Kidney (tissue), 13 donors: ENCODE measurements at regions not wholly inside any gene's neighbourhood (a gene's known extent, or its start where the extent isn't known, plus 50 kb on each side); places are given as distances from the start of the nearest gene placed in this dataset.
A peak's percentile ranks its signal among the peaks of the same experiment; 100 is the strongest.
"Not testable (repeated sequence)": the region's sequence is repeated elsewhere in the genome, so short reads cannot be mapped to it uniquely, and the experiment has no call there.

Experiments
- DNase-seq, 5 donors: peaks; one replicate each; pipeline ENCODE4 v3.0.0-alpha.2; 2013 to 2020
- FAIRE-seq: peaks from 2 replicates; lab custom pipeline; 2012; peaks lifted over from hg19 to GRCh38; lab: Jason Lieb, UNC
- H3K27ac ChIP-seq, 2 donors: one replicate each; pipeline ENCODE4 v1.7.0; 2013; ENCODE audit warnings: low read depth in 2 of 2, low read length in 2 of 2, inconsistent platforms in 1 of 2
- H3K27me3 ChIP-seq: one replicate; pipeline ENCODE4 v1.7.1; 2013; ENCODE audit warnings: low read length, inconsistent platforms; ENCODE audit not compliant: control insufficient read depth, insufficient read depth
- H3K36me3 ChIP-seq, 3 donors: one replicate each; pipeline versions ENCODE4 v1.7.0 to v1.7.1; 2013; ENCODE audit warnings: low read length in 3 of 3, control low read depth in 1 of 3, inconsistent platforms in 1 of 3; ENCODE audit not compliant: insufficient read depth in 3 of 3, control insufficient read depth in 2 of 3
- H3K4me1 ChIP-seq, 3 donors: one replicate each; pipeline versions ENCODE4 v1.7.0 to v1.7.1; 2013; ENCODE audit warnings: low read length in 3 of 3, inconsistent platforms in 1 of 3, low read depth in 1 of 3; ENCODE audit not compliant: control insufficient read depth in 2 of 3, insufficient read depth in 2 of 3
- H3K4me3 ChIP-seq, 3 donors: one replicate each; pipeline versions ENCODE4 v1.7.0 to v1.8.1; 2013; ENCODE audit warnings: low read length in 3 of 3, control low read depth in 1 of 3, inconsistent platforms in 1 of 3
- H3K9ac ChIP-seq, 3 donors: one replicate each; pipeline versions ENCODE4 v1.7.0 to v1.7.1; 2013; ENCODE audit warnings: low read length in 3 of 3, control low read depth in 1 of 3, inconsistent platforms in 1 of 3
- H3K9me3 ChIP-seq, 3 donors: one replicate each; pipeline versions ENCODE4 v1.7.0 to v1.7.1; 2013; ENCODE audit warnings: low read length in 3 of 3, control low read depth in 1 of 3, inconsistent platforms in 1 of 3; ENCODE audit not compliant: control insufficient read depth in 2 of 3, insufficient read depth in 1 of 3
- intact Hi-C: fragments of 100-400 bp; cut with DNase I; formaldehyde crosslinking; loops from one replicate; pipeline ENCODE4 v1.11.1; 2022
- TF ChIP-seq, protein P1 (sequence below): IDR thresholded peaks from 3 replicates; pipeline ENCODE4 v1.5.1; 2012; ENCODE audit warnings: mild to moderate bottlenecking, moderate library complexity, borderline replicate concordance; ENCODE audit not compliant: insufficient read depth; ENCODE audit errors: extremely low read depth
- donor health status: control.
- donor health status: control.
- donor health status: control.
- donor health status: control.
- donor health status: control.
- donor health status: DM: yes; HTN: yes; CAD: no.
- donor health status: Normal renal cell carcinoma (clear cell type).

- Histone ChIP-seq H3K36me3 (no peaks in the 10 kb centered on the region), H3K4me1 (peaks cover 0 to 3% (median 0%) of the 10 kb centered on the region in 3 donors), H3K9ac (no peak overlapping the region), H3K27me3 (no peaks in the 10 kb centered on the region), H3K4me3 (no peak overlapping the region), H3K9me3 (no peaks in the 10 kb centered on the region), H3K27ac (no peak overlapping the region)
- TF ChIP-seq, protein P1, sequence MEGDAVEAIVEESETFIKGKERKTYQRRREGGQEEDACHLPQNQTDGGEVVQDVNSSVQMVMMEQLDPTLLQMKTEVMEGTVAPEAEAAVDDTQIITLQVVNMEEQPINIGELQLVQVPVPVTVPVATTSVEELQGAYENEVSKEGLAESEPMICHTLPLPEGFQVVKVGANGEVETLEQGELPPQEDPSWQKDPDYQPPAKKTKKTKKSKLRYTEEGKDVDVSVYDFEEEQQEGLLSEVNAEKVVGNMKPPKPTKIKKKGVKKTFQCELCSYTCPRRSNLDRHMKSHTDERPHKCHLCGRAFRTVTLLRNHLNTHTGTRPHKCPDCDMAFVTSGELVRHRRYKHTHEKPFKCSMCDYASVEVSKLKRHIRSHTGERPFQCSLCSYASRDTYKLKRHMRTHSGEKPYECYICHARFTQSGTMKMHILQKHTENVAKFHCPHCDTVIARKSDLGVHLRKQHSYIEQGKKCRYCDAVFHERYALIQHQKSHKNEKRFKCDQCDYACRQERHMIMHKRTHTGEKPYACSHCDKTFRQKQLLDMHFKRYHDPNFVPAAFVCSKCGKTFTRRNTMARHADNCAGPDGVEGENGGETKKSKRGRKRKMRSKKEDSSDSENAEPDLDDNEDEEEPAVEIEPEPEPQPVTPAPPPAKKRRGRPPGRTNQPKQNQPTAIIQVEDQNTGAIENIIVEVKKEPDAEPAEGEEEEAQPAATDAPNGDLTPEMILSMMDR, result no peak
- no peak for FAIRE-seq
- DNase-seq, result peak in 1 of 5 donors; percentile 40
- intact Hi-C loops, result no loop called here
Measured at GRCh38 chr6:140445474-140446004, 1071.1 kb upstream of the CITED2 start.

DNA sequence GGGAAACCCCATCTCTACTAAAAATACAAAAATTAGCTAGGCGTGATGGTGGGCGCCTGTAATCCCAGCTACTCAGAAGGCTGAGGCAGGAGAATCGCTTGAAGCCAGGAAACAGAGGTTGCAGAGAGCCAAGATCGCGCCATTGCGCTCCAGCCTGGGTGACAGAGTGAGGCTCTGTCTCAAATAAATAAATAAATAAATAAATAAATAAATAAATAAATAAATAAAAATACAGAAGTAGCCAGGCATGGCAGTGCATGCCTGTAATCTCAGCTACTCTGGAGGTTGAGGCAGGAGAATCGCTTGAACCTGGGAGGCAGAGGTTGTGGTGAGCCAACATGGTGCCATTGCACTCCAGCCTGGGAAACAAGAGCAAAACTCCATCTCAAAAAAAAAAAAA lies 1068.7 kb upstream of the CITED2 start:
- H3K27ac ChIP-seq, H3K9ac ChIP-seq, H3K4me3 ChIP-seq, H3K9me3 ChIP-seq, H3K36me3 ChIP-seq, FAIRE-seq, DNase-seq, intact Hi-C loops, H3K4me1 ChIP-seq, H3K27me3 ChIP-seq: not testable (repeated sequence)

GRCh38 chr6:140441256-140441655 lies 1066.8 kb upstream of the CITED2 start:
- H3K27me3 ChIP-seq, result no peaks in the 10 kb centered on the region
- no peak for FAIRE-seq
- H3K4me3 ChIP-seq, result no peak overlapping the region
- no peak overlapping the region for H3K27ac ChIP-seq
- H3K36me3 ChIP-seq, result no peaks in the 10 kb centered on the region
- DNase-seq, result peak; percentile 64 to 93 (median 82)
- intact Hi-C loops, result no loop called here
- TF ChIP-seq, protein P1, result peak; percentile 51
- H3K9ac ChIP-seq, result no peak overlapping the region
- no peaks in the 10 kb centered on the region for H3K9me3 ChIP-seq
- peaks cover 0 to 3% (median 0%) of the 10 kb centered on the region in 3 donors for H3K4me1 ChIP-seq

GRCh38 chr6:140440223-140440835 lies 1065.9 kb upstream of the CITED2 start:
- peaks cover 0 to 3% (median 0%) of the 10 kb centered on the region in 3 donors for H3K4me1 ChIP-seq
- H3K9me3 ChIP-seq, result no peaks in the 10 kb centered on the region
- intact Hi-C loops, result no loop called here
- TF ChIP-seq, protein P1, result no peak
- no peak overlapping the region for H3K4me3 ChIP-seq
- no peak for FAIRE-seq
- H3K27ac ChIP-seq, result no peak overlapping the region
- H3K9ac ChIP-seq, result no peak overlapping the region
- H3K27me3 ChIP-seq, result no peaks in the 10 kb centered on the region
- no peak for DNase-seq
- no peaks in the 10 kb centered on the region for H3K36me3 ChIP-seq
